ENCODE measurements at regions not wholly inside any gene's neighbourhood (a gene's known extent, or its start where the extent isn't known, plus 50 kb on each side); places are given as distances from the start of the nearest gene placed in this dataset.

GRCh38 chr6:101286146-101286545, 107.4 kb upstream of the GRIK2 start:
- no peaks in the 10 kb centered on the region for H3K9me3 ChIP-seq
- no peak for ATAC-seq

GRCh38 chr6:101290346-101290745, 103.2 kb upstream of the GRIK2 start:
- TF ChIP-seq CTCF (IDR thresholded peaks at IDR 0.05) = no peak
- no peaks in the 10 kb centered on the region for H3K4me1 ChIP-seq
- H3K9me3 ChIP-seq = no peaks in the 10 kb centered on the region
- ATAC-seq = no peak
- H3K27me3 ChIP-seq (ENCODE audit: low read depth) = no peaks in the 10 kb centered on the region
- DNase-seq = no peak
- H3K4me3 ChIP-seq = no peak overlapping the region
- no peak overlapping the region for H3K27ac ChIP-seq
- H3K36me3 ChIP-seq = no peaks in the 10 kb centered on the region
- intact Hi-C loops (cut with DNase I) = no loop called here

More at GRCh38 chr6:101286146-101286545, 107.4 kb upstream of the GRIK2 start:
- intact Hi-C loops (cut with DNase I) = no loop called here
- Histone ChIP-seq H3K36me3 (no peaks in the 10 kb centered on the region), H3K4me3 (no peak overlapping the region), H3K4me1 (no peaks in the 10 kb centered on the region), H3K27ac (no peak overlapping the region), H3K27me3 (ENCODE audit: low read depth) (no peaks in the 10 kb centered on the region)
- no peak for TF ChIP-seq CTCF (IDR thresholded peaks at IDR 0.05)
- no peak for DNase-seq

- H3K9me3 ChIP-seq = no peaks in the 10 kb centered on the region
- TF ChIP-seq CTCF (IDR thresholded peaks at IDR 0.05) = no peak
- H3K4me1 ChIP-seq = no peaks in the 10 kb centered on the region
- no peak overlapping the region for H3K4me3 ChIP-seq
- H3K27me3 ChIP-seq (ENCODE audit: low read depth) = no peaks in the 10 kb centered on the region
- no peaks in the 10 kb centered on the region for H3K36me3 ChIP-seq
- intact Hi-C loops (cut with DNase I) = no loop called here
- ATAC-seq (no peak), DNase-seq (no peak)
- no peak overlapping the region for H3K27ac ChIP-seq
Measured at GRCh38 chr6:101294051-101294638, 99.4 kb upstream of the GRIK2 start.

GRCh38 chr6:101294676-101295075, 98.8 kb upstream of the GRIK2 start:
- no peaks in the 10 kb centered on the region for H3K27me3 ChIP-seq (ENCODE audit: low read depth)
- DNase-seq = no peak
- H3K36me3 ChIP-seq = no peaks in the 10 kb centered on the region
- no peak overlapping the region for H3K4me3 ChIP-seq
- no peaks in the 10 kb centered on the region for H3K9me3 ChIP-seq
- intact Hi-C loops (cut with DNase I) = no loop called here
- ATAC-seq = no peak
- no peak for TF ChIP-seq CTCF (IDR thresholded peaks at IDR 0.05)
- H3K27ac ChIP-seq = no peak overlapping the region
- no peaks in the 10 kb centered on the region for H3K4me1 ChIP-seq

GRCh38 chr6:101296169-101296960, 97.1 kb upstream of the GRIK2 start:
- intact Hi-C loops (cut with DNase I) = no loop called here
- DNase-seq = no peak
- H3K4me1 ChIP-seq = no peaks in the 10 kb centered on the region
- TF ChIP-seq CTCF (IDR thresholded peaks at IDR 0.05) = no peak
- no peaks in the 10 kb centered on the region for H3K9me3 ChIP-seq
- no peaks in the 10 kb centered on the region for H3K27me3 ChIP-seq (ENCODE audit: low read depth)
- H3K36me3 ChIP-seq = no peaks in the 10 kb centered on the region
- H3K27ac ChIP-seq = no peak overlapping the region
- no peak for ATAC-seq
- H3K4me3 ChIP-seq = no peak overlapping the region

All from lower lobe of right lung (tissue), 2 donors.